ENCODE measurements at regions not wholly inside any gene's neighbourhood (a gene's known extent, or its start where the extent isn't known, plus 50 kb on each side); places are given as distances from the start of the nearest gene placed in this dataset.

GRCh38 chr12:46948936-46949545 lies 123.2 kb upstream of the SLC38A4 start:
- no peak for DNase-seq (ENCODE audit: low read depth)
- TF ChIP-seq CTCF (IDR thresholded peaks at IDR 0.05; ENCODE audit: low read length, missing control alignments): no peak
- H3K4me3 ChIP-seq (replicated peaks; ENCODE audit: low read depth, low read length): no peak overlapping the region

GRCh38 chr12:46950094-46950493 lies 124.3 kb upstream of the SLC38A4 start:
- no peak for DNase-seq (ENCODE audit: low read depth)
- no peak overlapping the region for H3K4me3 ChIP-seq (replicated peaks; ENCODE audit: low read depth, low read length)
- no peak for TF ChIP-seq CTCF (IDR thresholded peaks at IDR 0.05; ENCODE audit: low read length, missing control alignments)

GRCh38 chr12:46952880-46953483 lies 126.4 kb upstream of the PCED1B start:
- TF ChIP-seq CTCF (IDR thresholded peaks at IDR 0.05; ENCODE audit: low read length, missing control alignments): no peak
- H3K4me3 ChIP-seq (replicated peaks; ENCODE audit: low read depth, low read length): no peak overlapping the region

GRCh38 chr12:46956451-46957035 lies 122.9 kb upstream of the PCED1B start:
- DNase-seq (ENCODE audit: low read depth): no peak
- no peak for TF ChIP-seq CTCF (IDR thresholded peaks at IDR 0.05; ENCODE audit: low read length, missing control alignments)
- no peak overlapping the region for H3K4me3 ChIP-seq (replicated peaks; ENCODE audit: low read depth, low read length)

More at GRCh38 chr12:46952880-46953483, 126.4 kb upstream of the PCED1B start:
- DNase-seq (ENCODE audit: low read depth): no peak

- TF ChIP-seq CTCF (IDR thresholded peaks at IDR 0.05; ENCODE audit: low read length, missing control alignments): no peak
- H3K4me3 ChIP-seq (replicated peaks; ENCODE audit: low read depth, low read length): no peak overlapping the region
These were observed 121.4 kb upstream of the PCED1B start for GRCh38 chr12:46958053-46958452.

GRCh38 chr12:46958599-46959290 lies 120.7 kb upstream of the PCED1B start:
- no peak for DNase-seq (ENCODE audit: low read depth)
- TF ChIP-seq CTCF (IDR thresholded peaks at IDR 0.05; ENCODE audit: low read length, missing control alignments): no peak
- H3K4me3 ChIP-seq (replicated peaks; ENCODE audit: low read depth, low read length): no peak overlapping the region

More at GRCh38 chr12:46958053-46958452, 121.4 kb upstream of the PCED1B start:
- no peak for DNase-seq (ENCODE audit: low read depth)
